Activated CD8-positive, alpha-beta T cell treated with anti-CD3 and anti-CD28 coated beads, Interleukin-2, amount 10 ng/mL, durations not matched to agents 7 days and 5 days (primary cell): ENCODE measurements at regions not wholly inside any gene's neighbourhood (a gene's known extent, or its start where the extent isn't known, plus 50 kb on each side); places are given as distances from the start of the nearest gene placed in this dataset.

Experiments
- ATAC-seq: fragments of 150-1000 bp; cut with Tn5 transposase; one replicate; pipeline ENCODE4 v1.10.0; 2021; ENCODE audit warnings: moderate library complexity
- CTCF ChIA-PET: fragments of 350-600 bp; sonication (Branson Sonifier 250); formaldehyde crosslinking; loops from one replicate; lab custom pipeline; 2021; ENCODE audit warnings: antibody characterized with exemption; lab: Charles Lee
- POLR2A ChIA-PET: fragments of 350-600 bp; sonication (Branson Sonifier 250); formaldehyde crosslinking; loops from one replicate; lab custom pipeline; 2021; ENCODE audit warnings: antibody characterized with exemption; lab: Charles Lee
- DNase-seq: peaks from one replicate; pipeline ENCODE4 v3.0.0-alpha.2; 2020
- H3K27ac Mint-ChIP-seq: one replicate; pipeline ENCODE4 v1.8.0; 2021; ENCODE audit warnings: mild to moderate bottlenecking, mixed read lengths
- H3K27me3 Mint-ChIP-seq: one replicate; pipeline ENCODE4 v1.8.0; 2021; ENCODE audit warnings: low read depth, mixed read lengths
- H3K36me3 Mint-ChIP-seq: one replicate; pipeline ENCODE4 v1.8.0; 2021; ENCODE audit warnings: low read depth, mixed read lengths
- H3K4me1 Mint-ChIP-seq: one replicate; pipeline ENCODE4 v1.8.0; 2021; ENCODE audit warnings: low read depth, mixed read lengths
- H3K4me3 Mint-ChIP-seq: one replicate; pipeline ENCODE4 v1.8.0; 2021; ENCODE audit warnings: mild to moderate bottlenecking, mixed read lengths
- H3K9me3 Mint-ChIP-seq: one replicate; pipeline ENCODE4 v1.8.0; 2022; ENCODE audit warnings: mixed read lengths; ENCODE audit not compliant: insufficient read depth

DNA sequence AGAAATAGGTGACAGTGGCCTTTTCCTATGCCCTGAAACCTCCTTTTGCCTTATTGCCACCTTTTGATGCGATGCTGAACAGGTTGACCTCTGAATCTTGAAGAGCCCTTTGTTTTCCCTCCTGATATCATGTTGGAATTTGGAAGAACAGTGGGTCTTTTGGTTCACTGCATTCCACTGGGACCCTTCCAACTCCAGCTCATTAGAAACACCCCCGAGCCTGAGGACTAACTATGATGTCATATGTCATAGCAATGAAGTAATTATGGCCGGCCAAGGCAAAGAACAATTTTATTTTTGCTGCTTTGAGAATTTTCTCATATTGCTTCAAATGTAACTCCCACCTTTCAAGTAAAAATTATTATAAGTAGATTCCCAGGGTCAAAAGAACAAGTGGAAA is 353.4 kb upstream of the JAG1 start:
- ChIA-PET POLR2A (no interaction called here), CTCF (no interaction called here)
- no peak overlapping the region for H3K4me3 Mint-ChIP-seq
- peaks cover 3% of the 10 kb centered on the region for H3K9me3 Mint-ChIP-seq
- no peaks in the 10 kb centered on the region for H3K36me3 Mint-ChIP-seq
- no peak overlapping the region for H3K27ac Mint-ChIP-seq
- DNase-seq = no peak
- no peaks in the 10 kb centered on the region for H3K27me3 Mint-ChIP-seq
- no peaks in the 10 kb centered on the region for H3K4me1 Mint-ChIP-seq
- ATAC-seq = no peak

DNA sequence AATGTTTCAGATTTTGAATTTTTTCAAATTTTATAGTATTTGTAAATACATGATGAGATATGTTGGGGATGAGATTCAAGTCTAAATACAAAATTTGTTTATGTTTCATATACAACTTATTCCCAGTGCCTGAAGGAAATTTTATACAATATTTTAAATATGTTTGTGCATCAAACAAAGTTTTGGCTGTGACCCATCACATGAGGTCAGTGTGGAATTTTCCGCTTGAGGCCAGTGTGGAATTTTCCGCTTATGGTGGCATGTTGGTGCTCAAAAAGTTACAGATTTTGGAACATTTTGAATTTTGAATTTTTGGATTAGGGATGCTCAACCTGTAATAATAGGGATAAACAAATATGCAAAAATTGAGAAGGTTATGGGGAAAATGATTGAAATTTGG is 356.6 kb upstream of the JAG1 start:
- POLR2A ChIA-PET = no interaction called here
- CTCF ChIA-PET = no interaction called here
- ATAC-seq (no peak), DNase-seq (no peak)
- H3K4me1 Mint-ChIP-seq = no peaks in the 10 kb centered on the region
- no peaks in the 10 kb centered on the region for H3K36me3 Mint-ChIP-seq
- H3K27me3 Mint-ChIP-seq = no peaks in the 10 kb centered on the region
- H3K4me3 Mint-ChIP-seq = no peak overlapping the region
- no peak overlapping the region for H3K27ac Mint-ChIP-seq
- H3K9me3 Mint-ChIP-seq = peaks cover 3% of the 10 kb centered on the region

DNA sequence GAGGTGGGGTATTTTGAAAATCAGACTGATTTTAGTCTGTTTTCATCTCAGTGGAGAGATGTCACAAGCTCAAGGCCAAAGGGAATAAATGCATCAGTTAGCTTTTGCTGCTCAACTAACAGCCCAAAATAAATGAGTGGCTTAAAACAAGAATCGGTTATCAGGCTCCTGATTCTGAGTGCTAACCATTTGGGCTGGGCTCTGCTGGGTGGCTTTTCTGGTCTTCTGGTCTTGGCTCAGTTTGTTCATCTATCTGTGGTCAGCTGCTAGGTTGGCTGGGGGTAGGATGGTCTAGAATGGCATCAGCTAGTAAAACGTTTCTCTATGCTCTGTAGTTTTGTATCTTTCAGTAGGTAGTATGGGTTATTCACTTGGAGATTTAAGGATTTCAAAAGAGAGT is 357.5 kb upstream of the JAG1 start:
- Mint-ChIP-seq H3K4me3 (no peak overlapping the region), H3K36me3 (no peaks in the 10 kb centered on the region), H3K27ac (no peak overlapping the region), H3K27me3 (no peaks in the 10 kb centered on the region), H3K4me1 (no peaks in the 10 kb centered on the region), H3K9me3 (peaks cover 3% of the 10 kb centered on the region)
- CTCF ChIA-PET = no interaction called here
- POLR2A ChIA-PET = no interaction called here
- DNase-seq = no peak
- ATAC-seq = no peak

DNA sequence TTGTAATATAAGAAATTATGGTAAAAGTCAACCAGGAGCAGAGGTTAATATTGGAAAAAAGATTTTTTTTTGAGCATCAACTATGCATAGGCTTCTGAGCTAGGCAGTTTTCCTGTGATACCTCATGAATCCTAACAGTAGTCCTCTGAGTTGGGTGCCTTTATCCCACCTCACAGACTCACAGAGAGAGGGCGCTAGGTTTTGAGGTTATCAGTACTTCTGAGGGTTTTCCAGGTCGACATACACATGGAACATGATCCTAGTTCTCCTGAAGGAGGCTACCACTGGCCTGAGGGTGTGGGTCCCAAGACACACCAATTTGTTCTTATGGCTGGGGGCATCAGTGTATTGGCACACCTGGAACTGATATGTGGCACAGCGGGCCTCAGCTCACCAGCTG is 358.8 kb upstream of the JAG1 start:
- Mint-ChIP-seq H3K4me1 (no peaks in the 10 kb centered on the region), H3K27me3 (no peaks in the 10 kb centered on the region), H3K36me3 (no peaks in the 10 kb centered on the region), H3K9me3 (peaks cover 3% of the 10 kb centered on the region), H3K27ac (no peak overlapping the region), H3K4me3 (no peak overlapping the region)
- ChIA-PET CTCF (no interaction called here), POLR2A (no interaction called here)
- no peak for DNase-seq
- ATAC-seq = no peak

DNA sequence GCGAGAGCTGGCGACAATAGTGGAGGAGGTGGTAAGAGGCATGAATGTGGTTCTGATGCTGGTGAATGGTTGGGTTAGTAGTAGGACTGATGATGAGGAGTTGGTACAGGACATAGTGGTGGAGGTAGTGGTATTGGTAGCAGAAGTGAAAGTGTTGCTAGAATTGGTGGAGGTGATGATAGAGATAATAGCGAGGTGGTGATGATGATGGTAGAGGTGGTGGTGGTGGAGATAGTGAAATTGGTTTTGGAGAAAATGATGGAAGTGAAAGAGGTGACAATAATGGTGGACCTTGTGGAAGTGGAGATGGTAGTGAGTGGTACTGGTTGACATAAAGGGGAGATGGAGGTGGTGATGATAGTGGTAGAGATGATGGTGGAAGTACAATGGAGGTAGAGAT is 360.2 kb upstream of the JAG1 start:
- Mint-ChIP-seq H3K4me3 (no peak overlapping the region), H3K36me3 (no peaks in the 10 kb centered on the region), H3K27me3 (no peaks in the 10 kb centered on the region), H3K27ac (no peak overlapping the region), H3K4me1 (no peaks in the 10 kb centered on the region), H3K9me3 (peaks cover 3% of the 10 kb centered on the region)
- ChIA-PET CTCF (no interaction called here), POLR2A (no interaction called here)
- no peak for DNase-seq
- no peak for ATAC-seq

DNA sequence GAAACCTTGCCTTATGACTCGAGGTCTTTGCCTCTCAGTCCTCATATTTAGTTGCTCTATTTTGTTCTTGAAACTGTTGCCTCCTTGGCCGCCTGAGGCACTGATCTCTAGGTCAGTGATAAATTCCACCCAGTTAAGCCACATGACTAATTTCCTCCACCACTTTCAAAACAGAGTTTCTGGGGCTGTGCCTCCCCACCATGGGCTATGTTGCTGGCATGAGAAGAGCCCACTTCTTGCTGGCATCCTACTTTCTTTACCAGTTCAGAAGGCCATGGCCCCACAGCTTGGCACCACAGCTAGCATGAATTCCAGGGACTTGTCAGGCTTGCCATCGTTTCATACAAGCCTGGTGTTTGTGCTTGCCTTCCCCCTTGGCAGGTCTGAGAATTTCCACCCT is 361.4 kb upstream of the JAG1 start:
- CTCF ChIA-PET = no interaction called here
- ATAC-seq = no peak
- no peak overlapping the region for H3K27ac Mint-ChIP-seq
- no peaks in the 10 kb centered on the region for H3K36me3 Mint-ChIP-seq
- H3K27me3 Mint-ChIP-seq = no peaks in the 10 kb centered on the region
- DNase-seq = no peak
- no peak overlapping the region for H3K4me3 Mint-ChIP-seq
- no peaks in the 10 kb centered on the region for H3K4me1 Mint-ChIP-seq
- POLR2A ChIA-PET = no interaction called here
- H3K9me3 Mint-ChIP-seq = peaks cover 3% of the 10 kb centered on the region

DNA sequence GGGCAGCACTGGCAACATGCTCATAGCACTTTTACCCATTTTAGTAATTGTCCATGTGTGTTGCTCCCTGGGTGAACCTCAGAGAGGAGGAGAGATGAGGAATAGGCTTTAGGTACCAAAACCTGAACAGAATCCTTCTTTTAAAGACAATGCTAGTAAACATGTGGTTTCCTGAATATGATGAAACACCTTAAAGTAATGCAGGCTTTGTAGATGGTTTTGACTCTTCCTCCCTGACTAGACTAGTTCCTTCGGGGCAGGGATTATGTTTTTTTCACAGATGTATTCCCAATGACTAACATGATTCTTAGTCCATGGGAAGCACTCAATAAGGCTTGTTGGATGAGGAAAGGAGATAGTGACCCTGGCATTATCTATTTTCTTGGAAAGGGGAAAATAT is 367.6 kb upstream of the JAG1 start:
- no peaks in the 10 kb centered on the region for H3K27me3 Mint-ChIP-seq
- no peaks in the 10 kb centered on the region for H3K4me1 Mint-ChIP-seq
- H3K9me3 Mint-ChIP-seq = peaks cover 4% of the 10 kb centered on the region
- ATAC-seq (no peak), DNase-seq (no peak)
- POLR2A ChIA-PET = no interaction called here
- no peak overlapping the region for H3K4me3 Mint-ChIP-seq
- CTCF ChIA-PET = no interaction called here
- H3K27ac Mint-ChIP-seq = no peak overlapping the region
- no peaks in the 10 kb centered on the region for H3K36me3 Mint-ChIP-seq

DNA sequence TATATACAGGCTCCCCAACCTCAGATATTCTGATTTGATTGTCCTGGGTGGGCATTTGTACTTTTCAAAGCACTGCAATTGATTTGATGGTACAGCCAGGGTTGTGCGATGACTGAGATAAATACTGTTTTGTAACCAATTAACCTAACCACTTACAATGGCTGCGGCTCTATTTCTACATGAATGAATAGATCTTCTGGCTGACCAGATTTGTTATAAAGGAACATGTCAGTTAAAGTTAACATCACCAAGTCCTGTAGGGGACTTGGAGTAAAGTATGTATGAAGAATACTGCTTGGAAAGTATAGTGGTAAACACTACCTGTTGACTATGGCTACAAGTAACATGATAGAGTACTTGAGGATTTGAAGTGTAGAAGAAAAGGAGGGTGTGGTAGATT is 369.2 kb upstream of the JAG1 start:
- DNase-seq (no peak), ATAC-seq (no peak)
- no peaks in the 10 kb centered on the region for H3K27me3 Mint-ChIP-seq
- H3K4me1 Mint-ChIP-seq = no peaks in the 10 kb centered on the region
- H3K4me3 Mint-ChIP-seq = no peak overlapping the region
- POLR2A ChIA-PET = no interaction called here
- no peak overlapping the region for H3K27ac Mint-ChIP-seq
- H3K9me3 Mint-ChIP-seq = peaks cover 4% of the 10 kb centered on the region
- CTCF ChIA-PET = no interaction called here
- H3K36me3 Mint-ChIP-seq = no peaks in the 10 kb centered on the region

DNA sequence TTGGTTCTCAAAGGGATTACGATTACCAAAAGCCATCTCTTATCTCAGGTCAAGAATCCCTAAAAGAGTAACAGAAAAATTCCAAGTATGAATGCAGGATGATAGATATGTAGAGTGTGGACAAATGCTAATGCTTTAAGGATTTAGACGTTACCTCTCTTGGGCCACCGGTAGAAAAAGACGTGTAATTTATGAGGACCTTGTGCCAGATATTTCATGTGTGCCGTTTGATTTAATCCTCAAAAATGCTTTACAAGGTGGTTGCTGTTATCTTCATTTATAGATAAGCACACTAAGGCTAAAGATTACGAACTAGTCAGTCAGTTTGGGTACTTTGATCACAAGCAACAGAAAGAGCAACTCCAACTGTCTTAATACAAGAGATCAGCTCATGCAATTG is 370.8 kb upstream of the JAG1 start:
- Mint-ChIP-seq H3K27ac (no peak overlapping the region), H3K36me3 (no peaks in the 10 kb centered on the region), H3K4me1 (no peaks in the 10 kb centered on the region), H3K27me3 (no peaks in the 10 kb centered on the region), H3K9me3 (peaks cover 4% of the 10 kb centered on the region), H3K4me3 (no peak overlapping the region)
- ATAC-seq = no peak
- ChIA-PET CTCF (no interaction called here), POLR2A (no interaction called here)
- DNase-seq = no peak

DNA sequence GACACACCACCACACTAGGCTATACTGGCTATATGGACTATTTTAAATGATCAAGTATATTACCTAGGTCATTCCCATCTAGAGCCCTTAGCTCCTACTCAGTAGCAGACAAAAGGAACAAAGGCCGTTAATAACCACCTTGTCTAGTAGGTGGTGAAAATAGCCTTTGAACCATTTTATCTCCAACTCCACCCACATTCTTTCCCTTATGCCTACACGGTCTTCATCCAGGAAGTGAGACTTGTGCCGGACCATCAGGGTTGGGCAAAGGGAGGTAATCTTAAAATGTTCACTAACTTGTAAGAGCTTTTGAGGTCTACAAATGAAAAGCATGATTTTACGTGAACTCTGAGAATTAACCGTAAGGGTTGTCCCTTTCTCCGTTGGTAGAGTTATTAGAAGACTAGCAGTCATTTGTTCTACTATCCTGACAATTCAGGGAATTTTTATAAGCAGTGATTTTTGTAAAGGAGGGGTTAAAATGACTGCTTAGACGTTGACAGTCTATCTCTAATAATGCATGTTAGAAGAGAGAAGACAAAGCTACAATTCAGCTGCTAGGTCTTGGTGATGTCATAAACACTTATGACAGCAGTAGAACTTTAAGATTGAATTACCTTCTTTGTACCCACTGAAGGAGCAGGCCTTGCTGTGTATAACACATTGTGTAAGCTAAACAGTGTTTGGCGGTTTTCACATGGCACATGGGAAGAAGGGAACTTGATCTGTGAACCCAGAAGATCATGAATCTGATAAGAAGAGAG is 371.8 kb upstream of the JAG1 start:
- ChIA-PET POLR2A (no interaction called here), CTCF (no interaction called here)
- no peak overlapping the region for H3K27ac Mint-ChIP-seq
- H3K4me1 Mint-ChIP-seq = no peaks in the 10 kb centered on the region
- DNase-seq (no peak), ATAC-seq (no peak)
- no peak overlapping the region for H3K4me3 Mint-ChIP-seq
- H3K27me3 Mint-ChIP-seq = no peaks in the 10 kb centered on the region
- peaks cover 4% of the 10 kb centered on the region for H3K9me3 Mint-ChIP-seq
- H3K36me3 Mint-ChIP-seq = no peaks in the 10 kb centered on the region

DNA sequence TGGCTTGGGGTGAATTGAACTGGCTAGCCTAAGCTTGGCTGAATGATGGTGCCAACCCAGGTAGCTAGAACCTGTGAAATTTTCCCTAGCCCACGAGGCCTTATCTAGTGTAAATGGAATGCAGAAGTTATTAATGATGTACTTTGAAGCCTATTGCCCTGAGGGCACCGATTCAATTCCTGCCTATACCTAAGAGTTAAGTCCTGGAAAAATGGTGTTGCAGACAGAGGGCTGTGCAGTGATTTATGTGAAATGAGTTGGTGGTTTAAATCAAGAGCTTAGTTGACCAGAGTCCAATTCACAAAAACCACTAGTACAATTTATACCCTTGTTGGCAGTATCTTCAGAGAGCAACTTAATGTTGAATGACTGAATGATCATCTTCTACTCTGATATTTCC is 373.8 kb upstream of the JAG1 start:
- DNase-seq (no peak), ATAC-seq (no peak)
- Mint-ChIP-seq H3K4me1 (no peaks in the 10 kb centered on the region), H3K36me3 (no peaks in the 10 kb centered on the region), H3K4me3 (no peak overlapping the region), H3K27me3 (no peaks in the 10 kb centered on the region), H3K9me3 (peaks cover 4% of the 10 kb centered on the region), H3K27ac (no peak overlapping the region)
- CTCF ChIA-PET = no interaction called here
- POLR2A ChIA-PET = no interaction called here

DNA sequence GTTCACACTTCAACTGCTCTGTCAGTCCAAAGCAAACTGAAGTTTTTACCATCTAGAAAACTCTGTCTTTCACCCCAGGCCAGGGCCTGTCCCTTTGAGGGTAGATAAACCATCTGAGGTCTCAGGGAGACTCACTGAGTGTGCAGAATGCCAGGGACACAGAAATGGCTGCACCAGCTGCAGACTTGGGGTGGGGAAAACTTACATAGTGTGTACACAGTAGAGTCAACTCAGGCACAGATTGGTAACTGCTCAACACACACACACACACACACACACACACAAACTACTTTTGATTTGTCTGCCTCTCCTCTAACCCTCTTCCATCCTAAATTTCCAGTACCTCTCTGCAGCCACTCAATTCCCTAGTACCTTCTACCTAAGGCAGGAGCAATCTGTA is 374.9 kb upstream of the JAG1 start:
- H3K27ac Mint-ChIP-seq = no peak overlapping the region
- ChIA-PET POLR2A (no interaction called here), CTCF (no interaction called here)
- DNase-seq = no peak
- no peak overlapping the region for H3K4me3 Mint-ChIP-seq
- H3K36me3 Mint-ChIP-seq = no peaks in the 10 kb centered on the region
- H3K9me3 Mint-ChIP-seq = peaks cover 3% of the 10 kb centered on the region
- H3K4me1 Mint-ChIP-seq = no peaks in the 10 kb centered on the region
- no peak for ATAC-seq
- H3K27me3 Mint-ChIP-seq = no peaks in the 10 kb centered on the region

DNA sequence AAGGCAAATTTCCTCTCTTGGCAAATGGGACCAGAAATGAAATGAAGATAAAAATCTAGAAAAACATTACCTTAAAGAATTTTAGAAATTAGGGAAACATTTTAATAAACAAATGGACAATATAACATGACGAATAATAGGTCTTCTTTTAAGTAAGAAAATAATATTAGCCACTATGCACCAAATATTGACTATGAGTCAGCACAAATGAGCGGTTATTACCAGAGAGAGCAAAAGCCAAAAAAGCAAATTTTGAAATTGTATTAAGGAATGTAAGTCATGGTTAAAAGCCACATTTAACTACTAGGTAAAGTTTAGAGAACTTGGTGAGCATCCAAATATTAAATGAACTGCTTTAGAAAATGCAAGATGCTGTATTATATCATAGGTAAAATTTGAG is 376.6 kb upstream of the JAG1 start:
- POLR2A ChIA-PET = no interaction called here
- H3K4me3 Mint-ChIP-seq = no peak overlapping the region
- CTCF ChIA-PET = no interaction called here
- ATAC-seq (no peak), DNase-seq (no peak)
- H3K36me3 Mint-ChIP-seq = no peaks in the 10 kb centered on the region
- H3K27me3 Mint-ChIP-seq = no peaks in the 10 kb centered on the region
- no peak overlapping the region for H3K27ac Mint-ChIP-seq
- no peaks in the 10 kb centered on the region for H3K4me1 Mint-ChIP-seq
- no peaks in the 10 kb centered on the region for H3K9me3 Mint-ChIP-seq
